ENCODE measurements at regions not wholly inside any gene's neighbourhood (a gene's known extent, or its start where the extent isn't known, plus 50 kb on each side); places are given as distances from the start of the nearest gene placed in this dataset.

GRCh38 chr6:89028774-89029173, 51.8 kb upstream of the PNRC1 start:
- no peak for TF ChIP-seq POLR2A (IDR thresholded peaks at IDR 0.05)
- TF ChIP-seq POLR2AphosphoS5 (IDR thresholded peaks at IDR 0.05): no peak
- no peak for TF ChIP-seq CTCF (IDR thresholded peaks at IDR 0.05 in 8 of 11, conservative IDR thresholded peaks at IDR 0.05 in 3 of 11)
- H3K27ac ChIP-seq: no peak overlapping the region
- no peak overlapping the region for H3K4me3 ChIP-seq
- no peaks in the 10 kb centered on the region for H3K9me3 ChIP-seq
- intact Hi-C loops (cut with DNase I; ENCODE audit: low total_unique reads): no loop called here
- peaks cover 0 to 17% (median 4%) of the 10 kb centered on the region in 6 donors for H3K4me1 ChIP-seq
- H3K36me3 ChIP-seq: no peaks in the 10 kb centered on the region
- WGBS, 5 donors: 89 to 98% (median 94%) methylated on average over 6 of the region's 6 CpGs
- DNase-seq: no peak
- H3K27me3 ChIP-seq (replicated peaks in 1 of 7): no peaks in the 10 kb centered on the region

- TF ChIP-seq POLR2AphosphoS5 (IDR thresholded peaks at IDR 0.05) (no peak), POLR2A (IDR thresholded peaks at IDR 0.05) (no peak), CTCF (IDR thresholded peaks at IDR 0.05 in 8 of 11, conservative IDR thresholded peaks at IDR 0.05 in 3 of 11) (no peak)
- DNase-seq: no peak
- H3K27me3 ChIP-seq (replicated peaks in 1 of 7): no peaks in the 10 kb centered on the region
- 47 to 75% (median 66%) methylated on average over 2 of the region's 2 CpGs for WGBS, 5 donors
- no peaks in the 10 kb centered on the region for H3K36me3 ChIP-seq
- intact Hi-C loops (cut with DNase I; ENCODE audit: low total_unique reads): no loop called here
- no peak overlapping the region for H3K4me3 ChIP-seq
- peaks cover 0 to 7% (median 0%) of the 10 kb centered on the region in 6 donors for H3K4me1 ChIP-seq
- H3K27ac ChIP-seq: no peak overlapping the region
- H3K9me3 ChIP-seq: no peaks in the 10 kb centered on the region
Observed at GRCh38 chr6:89027756-89028155, 52.8 kb upstream of the PNRC1 start.

- 83 to 97% (median 89%) methylated on average over 4 of the region's 4 CpGs for WGBS, 5 donors
- Histone ChIP-seq H3K27ac (no peak overlapping the region), H3K9me3 (no peaks in the 10 kb centered on the region), H3K36me3 (no peaks in the 10 kb centered on the region), H3K4me1 (no peaks in the 10 kb centered on the region), H3K4me3 (no peak overlapping the region), H3K27me3 (replicated peaks in 1 of 7) (no peaks in the 10 kb centered on the region)
- TF ChIP-seq POLR2A (IDR thresholded peaks at IDR 0.05) (no peak), POLR2AphosphoS5 (IDR thresholded peaks at IDR 0.05) (no peak), CTCF (IDR thresholded peaks at IDR 0.05 in 8 of 11, conservative IDR thresholded peaks at IDR 0.05 in 3 of 11) (no peak)
- DNase-seq: no peak
- intact Hi-C loops (cut with DNase I; ENCODE audit: low total_unique reads): no loop called here
Observed at GRCh38 chr6:89026151-89026550, 54.4 kb upstream of the PNRC1 start.

- Histone ChIP-seq H3K27ac (no peak overlapping the region), H3K4me3 (no peak overlapping the region), H3K4me1 (no peaks in the 10 kb centered on the region), H3K9me3 (no peaks in the 10 kb centered on the region), H3K36me3 (no peaks in the 10 kb centered on the region), H3K27me3 (replicated peaks in 1 of 7) (no peaks in the 10 kb centered on the region)
- intact Hi-C loops (cut with DNase I; ENCODE audit: low total_unique reads): no loop called here
- WGBS, 5 donors: 79 to 91% (median 85%) methylated on average over 3 of the region's 3 CpGs
- no peak for DNase-seq
- TF ChIP-seq POLR2A (IDR thresholded peaks at IDR 0.05): no peak
- TF ChIP-seq CTCF (IDR thresholded peaks at IDR 0.05 in 8 of 11, conservative IDR thresholded peaks at IDR 0.05 in 3 of 11): no peak
- no peak for TF ChIP-seq POLR2AphosphoS5 (IDR thresholded peaks at IDR 0.05)
Observed at GRCh38 chr6:89025633-89026032, 54.9 kb upstream of the PNRC1 start.

All from spleen (tissue), 11 donors.